ENCODE measurements at regions not wholly inside any gene's neighbourhood (a gene's known extent, or its start where the extent isn't known, plus 50 kb on each side); places are given as distances from the start of the nearest gene placed in this dataset.

DNA sequence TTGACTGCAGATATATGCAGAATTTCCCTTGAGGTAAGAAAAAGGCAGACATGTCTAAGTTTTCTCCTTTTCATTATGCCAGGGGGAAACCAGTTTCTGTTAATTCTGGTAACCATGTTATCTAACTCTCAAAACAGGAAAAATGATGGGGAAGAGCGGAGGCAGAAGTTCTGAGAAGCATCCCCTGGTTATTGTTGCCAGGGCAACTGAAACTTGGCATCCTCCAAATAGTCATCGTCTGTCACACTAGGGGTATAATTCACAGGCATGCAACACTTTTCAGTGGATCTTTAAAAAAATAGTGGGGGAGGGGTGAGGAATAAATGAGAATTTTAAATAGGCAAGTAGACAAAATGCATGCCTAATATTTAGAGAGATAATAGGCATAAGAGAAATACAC is 715.3 kb upstream of the CXADR start:
- TF ChIP-seq CTCF (IDR thresholded peaks at IDR 0.05) = no peak
- no peak for TF ChIP-seq EP300 (IDR thresholded peaks at IDR 0.05)
